Peyer's patch (tissue), 4 donors: ENCODE measurements at regions not wholly inside any gene's neighbourhood (a gene's known extent, or its start where the extent isn't known, plus 50 kb on each side); places are given as distances from the start of the nearest gene placed in this dataset.

Experiments
- CTCF ChIP-seq, 6 experiments: fragments of 450-650 bp in 4 of 6; fragments of 200-600 bp in 2 of 6; sonication (generic) in 1 of 6; IDR thresholded peaks; one replicate each; pipeline ENCODE4 v1.5.1; 2017 to 2019; ENCODE audit warnings: antibody characterized with exemption in 6 of 6, mild to moderate bottlenecking in 3 of 6, moderate library complexity in 1 of 6
- POLR2A ChIP-seq, 2 donors: fragments of 450-650 bp; IDR thresholded peaks; one replicate each; pipeline ENCODE4 v1.5.1; 2017; ENCODE audit warnings: antibody characterized with exemption in 2 of 2, mild to moderate bottlenecking in 2 of 2, moderate library complexity in 2 of 2

GRCh38 chr5:169512385-169512784, 71.2 kb upstream of the SPDL1 start:
- no peak for TF ChIP-seq CTCF (IDR thresholded peaks at IDR 0.05)
- no peak for TF ChIP-seq POLR2A (IDR thresholded peaks at IDR 0.05)
